ENCODE measurements at regions not wholly inside any gene's neighbourhood (a gene's known extent, or its start where the extent isn't known, plus 50 kb on each side); places are given as distances from the start of the nearest gene placed in this dataset.

DNA sequence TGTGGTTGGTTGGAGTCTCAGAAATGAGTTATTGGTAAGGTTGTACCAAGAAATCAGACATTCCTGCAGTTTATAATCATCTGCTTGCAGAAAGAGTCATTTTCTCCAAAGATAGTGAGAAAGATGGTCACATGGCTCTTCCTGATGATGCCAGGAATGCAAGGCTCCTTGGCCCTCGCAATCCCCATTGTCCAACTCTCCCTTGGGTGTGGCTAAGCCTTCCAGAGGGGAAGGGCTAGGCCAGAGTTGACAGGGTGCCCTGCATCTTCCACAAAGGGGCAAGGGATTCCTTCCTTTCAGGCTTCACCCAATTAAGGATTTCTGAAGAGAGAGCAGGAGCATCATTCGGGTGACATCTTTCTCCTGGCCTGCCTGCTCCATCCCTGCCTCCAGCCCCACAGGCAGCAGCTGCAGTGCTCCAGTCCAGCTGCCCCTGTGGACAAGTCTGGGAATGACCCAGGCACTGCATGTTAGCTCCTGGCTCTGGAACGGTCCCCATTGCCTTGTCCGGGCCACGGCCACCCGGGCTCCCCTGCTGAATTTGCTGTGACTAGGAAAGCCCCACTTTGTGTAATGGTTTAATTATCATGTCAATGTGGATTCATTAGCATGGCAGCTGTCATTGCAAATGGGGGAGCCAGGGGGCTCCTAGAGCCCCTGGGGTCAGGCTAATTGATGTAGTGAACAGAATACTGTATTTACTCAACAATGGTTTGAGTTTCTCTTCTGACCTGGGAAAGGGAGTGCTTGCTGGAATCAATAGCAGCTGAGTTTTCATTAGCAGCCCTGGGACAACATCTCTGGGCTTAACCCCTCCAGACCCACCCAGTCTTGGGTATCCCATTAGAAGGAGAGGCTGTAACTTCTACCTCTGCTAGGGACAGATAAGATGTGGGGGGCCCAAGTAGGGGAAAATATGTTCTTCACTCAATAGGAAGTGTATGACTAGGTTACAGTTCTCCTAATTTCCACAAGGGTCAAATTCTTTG is 112.6 kb upstream of the TBX20 start:
- TF ChIP-seq CTCF (IDR thresholded peaks at IDR 0.05; ENCODE audit: extremely low read depth in 1 of 2, insufficient read depth in 1 of 2, low read depth in 1 of 2, low read length in 2 of 2) (no peak), POLR2AphosphoS5 (IDR thresholded peaks at IDR 0.05; ENCODE audit: insufficient read depth, low read depth, low read length) (no peak), JUN (IDR thresholded peaks at IDR 0.05; ENCODE audit: borderline replicate concordance, insufficient read depth, insufficient read length, low read depth) (no peak), POLR2A (IDR thresholded peaks at IDR 0.05; ENCODE audit: low read depth, low read length) (no peak), MYC (IDR thresholded peaks at IDR 0.05; ENCODE audit: low read depth, low read length) (no peak)
